ENCODE measurements at regions not wholly inside any gene's neighbourhood (a gene's known extent, or its start where the extent isn't known, plus 50 kb on each side); places are given as distances from the start of the nearest gene placed in this dataset.
A peak's percentile ranks its signal among the peaks of the same experiment; 100 is the strongest.
"Not testable (repeated sequence)": the region's sequence is repeated elsewhere in the genome, so short reads cannot be mapped to it uniquely, and the experiment has no call there.

DNA sequence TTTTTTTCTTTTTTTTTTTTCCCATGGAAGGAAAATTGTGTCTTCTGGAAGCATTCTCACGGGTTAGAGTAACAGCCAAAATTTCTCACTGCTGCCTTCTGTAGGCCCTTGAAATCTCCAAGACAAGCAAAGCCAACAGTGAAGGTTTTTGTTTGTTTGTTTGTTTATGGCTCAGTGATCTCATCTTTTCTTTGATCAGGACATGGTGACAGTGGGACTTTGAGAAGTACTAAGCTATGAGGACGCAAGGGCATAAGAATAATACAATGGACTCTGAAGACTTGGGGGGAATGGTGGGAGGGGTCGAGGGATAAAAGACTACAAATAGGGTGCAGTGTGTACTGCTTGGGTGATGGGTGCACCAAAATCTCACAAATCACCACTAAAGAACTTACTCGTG is 419.4 kb downstream of the PTPRC start:
- no peak for DNase-seq

DNA sequence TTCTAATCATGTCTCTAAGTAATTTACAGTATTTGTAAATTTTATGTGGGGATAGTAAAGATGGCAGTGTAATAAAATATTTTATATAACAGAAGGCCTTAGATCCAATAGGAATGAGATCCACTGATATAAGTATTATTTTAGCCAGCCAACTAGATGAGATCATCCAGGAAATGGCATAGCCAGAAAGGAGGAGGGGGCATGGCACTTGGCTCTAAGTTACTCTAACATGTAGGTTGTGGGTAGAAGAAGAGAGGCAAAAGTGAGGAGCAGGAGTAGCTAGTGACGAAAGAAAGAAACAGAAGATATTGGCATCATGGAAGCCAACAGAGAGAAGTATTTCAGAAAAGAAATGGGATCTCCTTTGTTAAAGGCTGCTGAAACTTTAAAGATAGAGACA is 426.1 kb downstream of the PTPRC start:
- DNase-seq: no peak

GRCh38 chr1:199067483-199067882 is 428.6 kb downstream of the PTPRC start:
- no peak for DNase-seq

- no peak for DNase-seq
Observed at GRCh38 chr1:199071080-199071479, 432.2 kb downstream of the PTPRC start.

GRCh38 chr1:199073166-199073565 is 434.3 kb downstream of the PTPRC start:
- no peak for DNase-seq

- DNase-seq: no peak
Observed at GRCh38 chr1:199075792-199076191, 437.0 kb downstream of the PTPRC start.

- DNase-seq: no peak
Observed at GRCh38 chr1:199079994-199080393, 441.2 kb downstream of the PTPRC start.

DNA sequence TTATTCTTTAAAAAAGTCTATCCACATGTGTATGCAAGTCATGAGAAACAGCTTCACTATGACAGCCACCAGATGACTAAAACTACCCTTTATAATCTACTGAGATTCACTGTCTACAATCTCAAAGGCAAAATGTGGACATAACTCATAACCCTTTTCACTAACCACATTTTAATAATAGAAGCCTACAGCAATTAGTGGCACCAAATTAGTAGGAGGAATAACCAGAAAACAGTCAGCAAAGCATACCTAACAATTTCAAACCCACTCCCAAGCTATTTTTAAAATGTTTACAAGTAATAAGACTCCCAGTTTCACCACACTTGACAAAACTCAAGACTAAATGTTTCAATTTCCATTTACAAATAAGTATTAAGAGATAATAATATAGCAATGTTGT is 442.9 kb downstream of the PTPRC start:
- no peak for DNase-seq

DNA sequence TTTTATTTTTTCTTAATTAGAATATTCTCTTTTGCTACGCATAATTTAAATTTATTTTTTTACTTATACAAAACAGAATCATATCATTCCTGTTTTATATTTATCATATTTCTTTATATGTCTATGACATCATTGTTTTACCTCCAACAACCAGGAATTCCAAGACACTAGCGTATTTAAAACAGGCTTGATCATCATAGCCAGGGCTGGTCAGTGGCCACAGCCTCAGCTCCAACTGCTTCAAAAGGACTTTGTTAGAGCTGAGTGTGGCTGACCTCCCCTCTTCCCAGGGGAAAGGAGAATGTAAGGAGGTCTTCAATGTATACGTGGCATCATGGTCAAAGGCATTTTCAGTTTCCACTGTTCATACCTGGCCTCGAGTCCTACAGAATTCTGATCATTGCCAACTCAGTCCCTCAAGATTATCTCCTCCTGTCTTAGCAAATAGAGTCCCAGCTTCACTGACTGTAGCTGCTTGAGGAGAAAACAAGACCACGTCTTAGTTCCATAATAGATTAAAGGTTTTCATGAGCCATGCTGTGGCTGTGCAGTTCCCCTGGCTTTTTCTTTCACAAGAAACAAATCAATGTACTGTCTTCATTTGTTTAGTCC is 444.0 kb downstream of the PTPRC start:
- no peak for DNase-seq

GRCh38 chr1:199083680-199084079 is 444.8 kb downstream of the PTPRC start:
- DNase-seq: no peak

GRCh38 chr1:199084293-199084692 is 445.5 kb downstream of the PTPRC start:
- DNase-seq: no peak

GRCh38 chr1:199085903-199086302 is 447.1 kb downstream of the PTPRC start:
- DNase-seq: no peak

GRCh38 chr1:199087144-199087543 is 448.3 kb downstream of the PTPRC start:
- no peak for DNase-seq

GRCh38 chr1:199089393-199090122 is 450.7 kb downstream of the PTPRC start:
- no peak for DNase-seq

DNA sequence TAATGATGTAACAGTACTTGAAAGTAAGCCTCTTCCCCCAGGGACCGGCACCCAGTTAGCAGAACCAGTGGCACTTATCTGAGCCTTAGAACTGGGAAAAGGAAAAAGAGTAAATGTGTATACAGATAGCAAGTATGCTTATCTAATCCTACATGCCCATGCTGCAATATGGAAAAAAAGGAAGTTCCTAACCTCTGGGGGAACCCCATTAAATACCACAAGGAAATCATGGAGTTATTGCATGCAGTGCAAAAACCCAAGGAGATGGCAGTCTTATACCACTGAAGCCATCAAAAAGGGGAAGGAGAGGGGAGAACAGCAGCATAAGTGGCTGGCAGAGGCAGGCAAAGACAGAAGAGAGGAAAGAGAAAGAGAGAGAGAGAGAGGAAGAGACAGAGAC is 456.8 kb downstream of the PTPRC start:
- DNase-seq: not testable (repeated sequence)

- DNase-seq: no peak
Observed at GRCh38 chr1:199096591-199096990, 457.8 kb downstream of the PTPRC start.

DNA sequence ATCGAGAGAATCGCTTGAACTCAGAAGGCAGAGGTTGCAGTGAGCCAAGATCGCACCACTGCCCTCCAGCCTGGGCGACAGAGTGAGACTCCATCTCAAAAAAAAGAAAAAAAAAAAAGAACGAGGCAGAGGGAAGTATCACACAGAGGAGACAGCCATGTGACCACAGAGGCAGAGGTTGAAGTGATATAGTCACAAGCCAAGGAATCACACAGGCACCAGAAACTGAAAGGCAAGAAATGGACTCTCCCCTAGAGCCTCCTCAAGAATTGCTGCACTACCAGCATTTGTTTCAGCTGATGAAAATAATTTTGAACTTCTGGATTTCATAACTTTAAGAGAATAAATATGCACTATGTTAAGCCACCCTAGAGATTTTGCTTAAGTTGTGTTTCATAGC is 459.6 kb downstream of the PTPRC start:
- no peak for DNase-seq

GRCh38 chr1:199101139-199101538 is 462.3 kb downstream of the PTPRC start:
- DNase-seq: no peak

GRCh38 chr1:199101635-199102034 is 462.8 kb downstream of the PTPRC start:
- DNase-seq: no peak

DNA sequence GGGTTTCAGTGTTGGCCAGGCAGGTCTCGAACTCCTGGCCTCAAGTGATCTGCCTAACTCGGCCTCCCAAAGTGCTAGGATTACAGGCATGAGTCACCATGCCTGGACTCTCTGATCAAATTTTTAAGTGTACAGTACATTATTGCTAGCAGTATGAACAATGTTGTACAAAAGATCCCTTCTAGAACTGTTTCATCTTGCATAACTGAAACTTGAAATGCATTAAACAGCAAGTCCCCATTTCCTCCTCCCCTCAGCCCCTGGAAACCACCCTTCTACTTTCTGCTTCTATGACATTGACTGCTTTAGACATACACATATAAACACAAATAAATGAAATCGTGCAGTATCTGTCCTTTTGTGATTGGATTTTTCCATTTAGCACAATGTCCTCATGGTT is 463.4 kb downstream of the PTPRC start:
- no peak for DNase-seq

DNA sequence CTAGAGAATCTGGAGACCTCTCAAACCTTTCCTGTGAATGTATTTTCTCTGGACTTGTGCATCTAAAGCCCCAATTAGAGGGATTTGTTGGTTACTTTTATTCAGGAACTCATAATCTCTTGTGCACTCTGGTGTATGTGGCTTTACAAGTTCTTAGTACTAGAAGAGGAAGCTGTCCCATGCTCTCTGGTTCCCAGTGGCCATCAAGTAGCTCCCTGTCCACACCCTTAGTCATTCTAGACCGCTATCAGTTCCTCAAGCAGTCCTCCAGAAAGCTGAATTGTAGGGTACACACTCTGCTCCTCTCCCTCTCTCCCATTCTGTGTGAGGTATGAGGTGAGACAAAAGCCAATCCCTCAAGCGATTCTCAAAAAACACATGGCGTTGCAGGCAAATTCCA is 470.3 kb downstream of the PTPRC start:
- DNase-seq: no peak

DNA sequence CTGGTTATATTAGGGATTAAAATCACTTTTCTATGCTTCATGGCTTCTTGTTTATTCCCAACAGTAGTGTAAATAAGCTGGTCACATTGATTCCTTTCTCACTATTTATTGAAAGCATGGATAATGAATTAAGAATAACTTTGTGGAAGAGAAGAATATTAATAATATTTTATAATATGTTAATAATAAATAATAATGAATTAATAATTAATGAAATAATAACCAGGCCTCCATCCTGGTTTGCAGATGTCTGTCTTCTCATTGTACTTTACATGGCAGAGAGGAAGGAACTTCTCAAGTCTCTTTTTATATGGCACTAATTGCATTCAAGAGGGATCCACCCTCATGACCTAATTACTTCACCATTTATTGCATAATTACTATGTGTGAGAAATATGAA is 473.5 kb downstream of the PTPRC start:
- no peak for DNase-seq

GRCh38 chr1:199113265-199113869 is 474.5 kb downstream of the PTPRC start:
- DNase-seq: peak; percentile 78

- no peak for DNase-seq
Observed at GRCh38 chr1:199116488-199116887, 477.6 kb downstream of the PTPRC start.

- DNase-seq: no peak
Observed at GRCh38 chr1:199121047-199121446, 482.2 kb downstream of the PTPRC start.
